ENCODE measurements at regions not wholly inside any gene's neighbourhood (a gene's known extent, or its start where the extent isn't known, plus 50 kb on each side); places are given as distances from the start of the nearest gene placed in this dataset.

DNA sequence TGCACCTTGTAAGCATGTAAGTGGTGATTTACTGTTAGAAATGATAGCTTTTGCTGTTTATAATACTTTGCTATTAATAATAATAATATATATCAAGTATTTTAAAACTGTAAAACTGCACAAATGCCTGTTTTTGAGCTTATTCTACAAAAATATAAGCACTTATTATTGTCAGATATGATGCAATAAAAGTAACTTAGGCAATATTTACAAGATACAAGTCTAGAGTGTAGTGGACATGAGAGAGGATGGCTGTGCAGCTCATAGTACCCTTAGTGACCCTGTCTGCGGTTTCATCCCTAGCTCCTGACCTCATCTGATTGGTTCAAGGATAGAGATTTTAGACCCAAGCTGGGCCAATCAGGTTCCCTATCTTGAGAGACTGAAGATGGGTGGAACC, 178.4 kb downstream of the MTX2 start:
- TF ChIP-seq, protein P1, sequence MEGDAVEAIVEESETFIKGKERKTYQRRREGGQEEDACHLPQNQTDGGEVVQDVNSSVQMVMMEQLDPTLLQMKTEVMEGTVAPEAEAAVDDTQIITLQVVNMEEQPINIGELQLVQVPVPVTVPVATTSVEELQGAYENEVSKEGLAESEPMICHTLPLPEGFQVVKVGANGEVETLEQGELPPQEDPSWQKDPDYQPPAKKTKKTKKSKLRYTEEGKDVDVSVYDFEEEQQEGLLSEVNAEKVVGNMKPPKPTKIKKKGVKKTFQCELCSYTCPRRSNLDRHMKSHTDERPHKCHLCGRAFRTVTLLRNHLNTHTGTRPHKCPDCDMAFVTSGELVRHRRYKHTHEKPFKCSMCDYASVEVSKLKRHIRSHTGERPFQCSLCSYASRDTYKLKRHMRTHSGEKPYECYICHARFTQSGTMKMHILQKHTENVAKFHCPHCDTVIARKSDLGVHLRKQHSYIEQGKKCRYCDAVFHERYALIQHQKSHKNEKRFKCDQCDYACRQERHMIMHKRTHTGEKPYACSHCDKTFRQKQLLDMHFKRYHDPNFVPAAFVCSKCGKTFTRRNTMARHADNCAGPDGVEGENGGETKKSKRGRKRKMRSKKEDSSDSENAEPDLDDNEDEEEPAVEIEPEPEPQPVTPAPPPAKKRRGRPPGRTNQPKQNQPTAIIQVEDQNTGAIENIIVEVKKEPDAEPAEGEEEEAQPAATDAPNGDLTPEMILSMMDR (IDR thresholded peaks at IDR 0.05; ENCODE audit: insufficient read depth in 1 of 2, low read depth in 1 of 2, low read length in 1 of 2, severe bottlenecking in 1 of 2, unreplicated experiment in 1 of 2) = no peak
- H3K9me3 Mint-ChIP-seq (ENCODE audit: unreplicated experiment) = no peaks in the 10 kb centered on the region
- peaks cover 2% of the 10 kb centered on the region for H3K27me3 Mint-ChIP-seq (ENCODE audit: insufficient read depth, unreplicated experiment)
- no peaks in the 10 kb centered on the region for H3K36me3 Mint-ChIP-seq (ENCODE audit: insufficient read depth, unreplicated experiment)
- CTCF ChIA-PET = interaction anchor here (0.7 kb wide), 1 partner anchor 204 kb away, joined by 3 read pairs; no protein-coding TSS in a partner anchor
- Histone ChIP-seq H3K27me3 (replicated peaks; ENCODE audit: control insufficient read depth, insufficient read depth, low read length) (no peaks in the 10 kb centered on the region), H3K4me3 (ENCODE audit: low read depth, low read length) (no peak overlapping the region), H3K36me3 (ENCODE audit: control insufficient read depth, insufficient read depth, low read length) (no peaks in the 10 kb centered on the region), H3K4me1 (no peaks in the 10 kb centered on the region), H3K9me3 (no peaks in the 10 kb centered on the region)
- no peak overlapping the region for H3K4me3 Mint-ChIP-seq (ENCODE audit: unreplicated experiment)
- POLR2A ChIA-PET = no interaction called here
- H3K4me1 Mint-ChIP-seq (ENCODE audit: low read depth, unreplicated experiment) = no peaks in the 10 kb centered on the region
- no TSS peak for BruUV-seq (replicated peaks)
- intact Hi-C loops (cut with micrococcal nuclease; ENCODE audit: unreplicated experiment) = no loop called here
- DNase-seq = no peak
- H3K27ac Mint-ChIP-seq (ENCODE audit: unreplicated experiment) = no peak overlapping the region

- CTCF ChIA-PET = no interaction called here
- no peak overlapping the region for H3K4me3 Mint-ChIP-seq (ENCODE audit: unreplicated experiment)
Measured at GRCh38 chr2:176449852-176450251, 180.6 kb downstream of the MTX2 start.

DNA sequence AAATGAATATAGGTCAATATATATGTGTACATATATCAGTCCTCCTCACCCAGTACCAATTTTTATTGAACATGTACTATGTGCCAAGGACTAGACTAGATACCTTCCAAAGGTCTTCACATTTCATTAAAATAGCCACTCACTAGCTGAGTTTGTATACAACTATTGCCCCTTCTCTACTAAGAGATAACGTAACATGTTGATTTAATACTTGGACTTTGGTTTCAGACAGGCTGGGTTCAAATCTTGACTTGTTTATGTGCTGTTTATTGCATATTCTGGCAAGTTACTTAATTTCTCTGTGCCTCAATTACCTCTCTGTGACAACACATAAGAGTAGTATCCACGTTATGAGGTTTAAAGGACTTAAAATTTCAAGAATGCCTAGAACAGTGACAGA, 184.5 kb downstream of the MTX2 start:
- Mint-ChIP-seq H3K4me1 (ENCODE audit: low read depth, unreplicated experiment) (no peaks in the 10 kb centered on the region), H3K27me3 (ENCODE audit: insufficient read depth, unreplicated experiment) (peaks cover 17% of the 10 kb centered on the region), H3K4me3 (ENCODE audit: unreplicated experiment) (no peak overlapping the region), H3K9me3 (ENCODE audit: unreplicated experiment) (no peaks in the 10 kb centered on the region), H3K27ac (ENCODE audit: unreplicated experiment) (no peak overlapping the region), H3K36me3 (ENCODE audit: insufficient read depth, unreplicated experiment) (no peaks in the 10 kb centered on the region)
- no peaks in the 10 kb centered on the region for H3K9me3 ChIP-seq
- H3K4me1 ChIP-seq = no peaks in the 10 kb centered on the region
- no peaks in the 10 kb centered on the region for H3K27me3 ChIP-seq (replicated peaks; ENCODE audit: control insufficient read depth, insufficient read depth, low read length)
- DNase-seq = no peak
- ChIA-PET POLR2A (no interaction called here), CTCF (interaction anchor here (0.9 kb wide), 1 partner anchor 327 kb away, joined by 3 read pairs; no protein-coding TSS in a partner anchor)
- intact Hi-C loops (cut with micrococcal nuclease; ENCODE audit: unreplicated experiment) = loop anchor here (10.0 kb wide), 1 partner anchor 181 kb away; no protein-coding TSS in a partner anchor
- BruUV-seq (replicated peaks) = no TSS peak
- no peaks in the 10 kb centered on the region for H3K36me3 ChIP-seq (ENCODE audit: control insufficient read depth, insufficient read depth, low read length)
- H3K4me3 ChIP-seq (ENCODE audit: low read depth, low read length) = no peak overlapping the region
- TF ChIP-seq, protein P1 (IDR thresholded peaks at IDR 0.05; ENCODE audit: insufficient read depth in 1 of 2, low read depth in 1 of 2, low read length in 1 of 2, severe bottlenecking in 1 of 2, unreplicated experiment in 1 of 2) = no peak

More at GRCh38 chr2:176449852-176450251, 180.6 kb downstream of the MTX2 start:
- no peaks in the 10 kb centered on the region for H3K9me3 Mint-ChIP-seq (ENCODE audit: unreplicated experiment)
- POLR2A ChIA-PET = no interaction called here
- DNase-seq = no peak
- TF ChIP-seq, protein P1 (IDR thresholded peaks at IDR 0.05; ENCODE audit: insufficient read depth in 1 of 2, low read depth in 1 of 2, low read length in 1 of 2, severe bottlenecking in 1 of 2, unreplicated experiment in 1 of 2) = no peak
- Histone ChIP-seq H3K27me3 (replicated peaks; ENCODE audit: control insufficient read depth, insufficient read depth, low read length) (no peaks in the 10 kb centered on the region), H3K4me3 (ENCODE audit: low read depth, low read length) (no peak overlapping the region), H3K4me1 (no peaks in the 10 kb centered on the region), H3K36me3 (ENCODE audit: control insufficient read depth, insufficient read depth, low read length) (no peaks in the 10 kb centered on the region), H3K9me3 (no peaks in the 10 kb centered on the region)
- intact Hi-C loops (cut with micrococcal nuclease; ENCODE audit: unreplicated experiment) = loop anchor here (10.0 kb wide), 1 partner anchor 185 kb away; no protein-coding TSS in a partner anchor
- BruUV-seq (replicated peaks) = no TSS peak
- no peak overlapping the region for H3K27ac Mint-ChIP-seq (ENCODE audit: unreplicated experiment)
- H3K36me3 Mint-ChIP-seq (ENCODE audit: insufficient read depth, unreplicated experiment) = no peaks in the 10 kb centered on the region
- peaks cover 12% of the 10 kb centered on the region for H3K27me3 Mint-ChIP-seq (ENCODE audit: insufficient read depth, unreplicated experiment)
- H3K4me1 Mint-ChIP-seq (ENCODE audit: low read depth, unreplicated experiment) = no peaks in the 10 kb centered on the region

Data from Caco-2 (cell line).